Left ventricle myocardium inferior (tissue), 1 donor: ENCODE measurements at regions not wholly inside any gene's neighbourhood (a gene's known extent, or its start where the extent isn't known, plus 50 kb on each side); places are given as distances from the start of the nearest gene placed in this dataset.

ENCODE experiments used
- DNase-seq: peaks from one replicate; pipeline ENCODE4 v3.0.0-alpha.2; 2020
- H3K27ac ChIP-seq: fragments of 200-600 bp; replicated peaks from 2 replicates; pipeline ENCODE4 v1.8.0; 2021
- H3K27me3 ChIP-seq: fragments of 200-600 bp; 2 replicates; pipeline ENCODE4 v1.8.0; 2021; ENCODE audit warnings: low read depth
- H3K36me3 ChIP-seq: fragments of 200-600 bp; 2 replicates; pipeline ENCODE4 v1.8.0; 2021
- H3K4me1 ChIP-seq: fragments of 200-600 bp; 2 replicates; pipeline ENCODE4 v1.8.0; 2021
- H3K4me3 ChIP-seq: fragments of 200-600 bp; 2 replicates; pipeline ENCODE4 v1.8.0; 2021; ENCODE audit warnings: mild to moderate bottlenecking, moderate library complexity
- H3K9me3 ChIP-seq: fragments of 200-600 bp; replicated peaks from 2 replicates; pipeline ENCODE4 v1.8.0; 2021
- CTCF ChIP-seq: fragments of 200-600 bp; IDR thresholded peaks from 2 replicates; pipeline ENCODE4 v1.8.0; 2021; ENCODE audit warnings: antibody characterized with exemption, mild to moderate bottlenecking, borderline replicate concordance
- intact Hi-C: fragments of 100-400 bp; cut with micrococcal nuclease; formaldehyde crosslinking; loops from one replicate; pipeline ENCODE4 v1.11.0; 2022
- donor health status: DM: no; HTN: yes; CAD: no; lungs with severe emphysema.

- Histone ChIP-seq H3K27me3 (peaks cover 38% of the 10 kb centered on the region), H3K36me3 (no peaks in the 10 kb centered on the region), H3K4me1 (no peaks in the 10 kb centered on the region), H3K9me3 (no peaks in the 10 kb centered on the region), H3K27ac (no peak overlapping the region), H3K4me3 (no peak overlapping the region)
- intact Hi-C loops: no loop called here
- TF ChIP-seq CTCF: no peak
- no peak for DNase-seq
Observed at GRCh38 chr15:29348336-29348914, 78.8 kb upstream of the NSMCE3 start.

GRCh38 chr15:29346998-29347397 is 77.4 kb upstream of the NSMCE3 start:
- Histone ChIP-seq H3K36me3 (no peaks in the 10 kb centered on the region), H3K27ac (no peak overlapping the region), H3K4me3 (no peak overlapping the region), H3K4me1 (no peaks in the 10 kb centered on the region), H3K27me3 (peaks cover 28% of the 10 kb centered on the region), H3K9me3 (no peaks in the 10 kb centered on the region)
- no peak for DNase-seq
- TF ChIP-seq CTCF: no peak
- intact Hi-C loops: no loop called here

GRCh38 chr15:29345549-29346525 is 76.2 kb upstream of the NSMCE3 start:
- Histone ChIP-seq H3K9me3 (no peaks in the 10 kb centered on the region), H3K27me3 (peaks cover 18% of the 10 kb centered on the region), H3K36me3 (no peaks in the 10 kb centered on the region), H3K4me3 (no peak overlapping the region), H3K27ac (no peak overlapping the region), H3K4me1 (no peaks in the 10 kb centered on the region)
- no peak for DNase-seq
- intact Hi-C loops: no loop called here
- TF ChIP-seq CTCF: no peak

- Histone ChIP-seq H3K4me1 (no peaks in the 10 kb centered on the region), H3K27ac (no peak overlapping the region), H3K36me3 (no peaks in the 10 kb centered on the region), H3K27me3 (peaks cover 4% of the 10 kb centered on the region), H3K4me3 (no peak overlapping the region), H3K9me3 (no peaks in the 10 kb centered on the region)
- intact Hi-C loops: no loop called here
- DNase-seq: no peak
- no peak for TF ChIP-seq CTCF
Observed at GRCh38 chr15:29344474-29344873, 74.9 kb upstream of the NSMCE3 start.

- H3K4me3 ChIP-seq: no peak overlapping the region
- intact Hi-C loops: no loop called here
- no peaks in the 10 kb centered on the region for H3K36me3 ChIP-seq
- DNase-seq: no peak
- TF ChIP-seq CTCF: no peak
- H3K27ac ChIP-seq: no peak overlapping the region
- peaks cover 4% of the 10 kb centered on the region for H3K27me3 ChIP-seq
- H3K4me1 ChIP-seq: no peaks in the 10 kb centered on the region
- no peaks in the 10 kb centered on the region for H3K9me3 ChIP-seq
Observed at GRCh38 chr15:29343229-29343628, 73.6 kb upstream of the NSMCE3 start.
